K562 (cell line): ENCODE measurements at regions not wholly inside any gene's neighbourhood (a gene's known extent, or its start where the extent isn't known, plus 50 kb on each side); places are given as distances from the start of the nearest gene placed in this dataset.

Source experiments
- ATAC-seq: fragments of 200-7000 bp; cut with Tn5 transposase; 3 replicates; pipeline ENCODE4 v1.9.1; 2020; ENCODE audit warnings: moderate library complexity
- BruUV-seq: library from RNA; stranded (reverse); fragments of 400-500 nt; replicated peaks from 2 replicates; lab custom pipeline; 2021; lab: Mats Ljungman, UMichigan
- CTCF ChIA-PET: fragments of 300-600 bp; formaldehyde crosslinking; extraction: SDS; loops from one replicate; lab custom pipeline; 2021; ENCODE audit warnings: low intra/inter-chr PET ratio; lab: Yijun Ruan, JAX
- POLR2A ChIA-PET: fragments of 300-600, 350-650 bp; sonication (Branson Sonifier 250); formaldehyde crosslinking; extraction: SDS; loops from one replicate; lab custom pipeline; 2021; ENCODE audit warnings: antibody characterized with exemption, inconsistent platforms; lab: Yijun Ruan, JAX
- DNase-seq, 4 experiments: peaks; one replicate each; pipeline versions ENCODE4 v3.0.0 to v3.0.0-alpha.2; 2011 to 2018; ENCODE audit warnings: low spot score in 3 of 4, mixed read lengths in 3 of 4; ENCODE audit errors: extremely low read depth in 1 of 4
- FAIRE-seq: peaks from 2 replicates; lab custom pipeline; 2011; peaks lifted over from hg19 to GRCh38; lab: Jason Lieb, UNC
- H2AFZ ChIP-seq: 2 replicates; pipeline ENCODE4 v1.6.0; 2011; ENCODE audit warnings: low read depth, low read length, control low read depth, inconsistent platforms
- H3K27ac ChIP-seq: fragments of 200-600 bp; 3 replicates; pipeline ENCODE4 v1.8.0; 2011; ENCODE audit warnings: low read depth, mild to moderate bottlenecking, control low read depth, inconsistent platforms, low read length, moderate library complexity, mixed read lengths; ENCODE audit errors: extremely low read depth
- H3K27me3 ChIP-seq, 2 experiments: fragments of 300-600 bp in 1 of 2; 2 replicates in 1 of 2; 3 replicates in 1 of 2; pipeline versions ENCODE4 v1.6.0 to v1.8.0; 2011; ENCODE audit warnings: inconsistent platforms in 2 of 2, low read length in 2 of 2, mild to moderate bottlenecking in 1 of 2, mixed read lengths in 1 of 2, moderate library complexity in 1 of 2; ENCODE audit not compliant: control insufficient read depth in 2 of 2, insufficient read depth in 2 of 2
- H3K36me3 ChIP-seq: fragments of 300-600 bp; 3 replicates; pipeline ENCODE4 v1.8.0; 2011; ENCODE audit warnings: mild to moderate bottlenecking, low read length, inconsistent platforms; ENCODE audit not compliant: control insufficient read depth, insufficient read depth
- H3K4me1 ChIP-seq, 2 experiments: fragments of 200-600 bp in 1 of 2; replicated peaks in 1 of 2; 2 replicates in 1 of 2; 3 replicates in 1 of 2; pipeline versions ENCODE4 v1.5.1 to v1.8.0; 2011; ENCODE audit warnings: inconsistent platforms in 2 of 2, low read length in 2 of 2, mild to moderate bottlenecking in 1 of 2, mixed read lengths in 1 of 2, moderate library complexity in 1 of 2; ENCODE audit not compliant: control insufficient read depth in 2 of 2, insufficient read depth in 2 of 2
- H3K4me2 ChIP-seq: 2 replicates; pipeline ENCODE4 v1.6.1; 2011; ENCODE audit warnings: low read length, control low read depth, inconsistent platforms, mixed read lengths; ENCODE audit not compliant: insufficient read depth
- H3K4me3 ChIP-seq: fragments of 200-600 bp; sonication (generic), shearing (Covaris generic); 2 replicates; pipeline ENCODE4 v1.5.1; 2016; ENCODE audit warnings: control low read depth, inconsistent platforms
- H3K79me2 ChIP-seq: fragments of 200-600 bp; 3 replicates; pipeline ENCODE4 v1.8.0; 2011; ENCODE audit warnings: low read length, inconsistent platforms; ENCODE audit not compliant: control insufficient read depth, insufficient read depth
- H3K9ac ChIP-seq, 2 experiments: 2 replicates each; pipeline versions ENCODE4 v1.6.0 to v1.6.1; 2011; ENCODE audit warnings: low read depth in 2 of 2, low read length in 2 of 2, control low read depth in 1 of 2, inconsistent platforms in 1 of 2, mild to moderate bottlenecking in 1 of 2, mixed read lengths in 1 of 2; ENCODE audit not compliant: insufficient read depth in 1 of 2
- H3K9me1 ChIP-seq: one replicate; pipeline ENCODE4 v1.6.0; 2011; ENCODE audit warnings: inconsistent platforms, mild to moderate bottlenecking, low read length, moderate library complexity; ENCODE audit not compliant: control insufficient read depth, insufficient read depth
- H3K9me3 ChIP-seq: replicated peaks from 2 replicates; pipeline ENCODE4 v1.5.1; 2011; ENCODE audit warnings: low read depth, low read length, inconsistent platforms; ENCODE audit not compliant: control insufficient read depth, insufficient read depth
- H4K20me1 ChIP-seq: replicated peaks from 2 replicates; pipeline ENCODE4 v1.6.1; 2011; ENCODE audit warnings: low read length, inconsistent platforms, mixed read lengths; ENCODE audit not compliant: control insufficient read depth, insufficient read depth
- CHD1 ChIP-seq: fragments of 200-600 bp; sonication (generic); IDR thresholded peaks from one replicate; pipeline ENCODE4 v1.6.1; 2012; ENCODE audit warnings: mild to moderate bottlenecking, moderate library complexity, low read length, inconsistent platforms
- NUFIP1 ChIP-seq: fragments of 450-650 bp; IDR thresholded peaks from 2 replicates; pipeline ENCODE4 v1.6.1; 2018; ENCODE audit not compliant: partially characterized antibody
- POLR2B ChIP-seq: fragments of 450-650 bp; IDR thresholded peaks from 2 replicates; pipeline ENCODE4 v1.6.1; 2018; ENCODE audit warnings: low read depth; ENCODE audit not compliant: partially characterized antibody
- RBM15 ChIP-seq: fragments of 200-400 bp; formaldehyde crosslinking; IDR thresholded peaks from 2 replicates; pipeline ENCODE4 v1.6.1; 2018; ENCODE audit warnings: mild to moderate bottlenecking, low read length, moderate library complexity; ENCODE audit not compliant: insufficient read depth
- RFX1 ChIP-seq: fragments of 450-650 bp; IDR thresholded peaks from 2 replicates; pipeline ENCODE4 v1.6.1; 2016; ENCODE audit warnings: mild to moderate bottlenecking, moderate library complexity
- THAP12 ChIP-seq: fragments of 250-450 bp; sonication (Bioruptor Pico); IDR thresholded peaks from 2 replicates; pipeline ENCODE4 v1.9.0; 2021; ENCODE audit warnings: mild to moderate bottlenecking, inconsistent platforms
- THRAP3 ChIP-seq: fragments of 450-650 bp; IDR thresholded peaks from 2 replicates; pipeline ENCODE4 v1.6.1; 2016; ENCODE audit warnings: mild to moderate bottlenecking, inconsistent platforms, borderline replicate concordance
- YBX1 ChIP-seq: fragments of 450-650 bp; IDR thresholded peaks from 2 replicates; pipeline ENCODE4 v1.7.1; 2016; ENCODE audit warnings: mild to moderate bottlenecking
- ZNF134 ChIP-seq: fragments of 250-450 bp; sonication (Bioruptor Pico); conservative IDR thresholded peaks from 2 replicates; pipeline ENCODE4 v1.4.0; 2020
- ZNF165 ChIP-seq: fragments of 250-450 bp; sonication (Bioruptor Pico); IDR thresholded peaks from 2 replicates; pipeline ENCODE4 v1.4.0; 2020; ENCODE audit warnings: borderline replicate concordance
- ZNF717 ChIP-seq: fragments of 250-450 bp; sonication (Bioruptor Pico); IDR thresholded peaks from 2 replicates; pipeline ENCODE4 v1.5.0; 2021
- ZZZ3 ChIP-seq: fragments of 450-650 bp; IDR thresholded peaks from 2 replicates; pipeline ENCODE4 v1.6.1; 2016; ENCODE audit warnings: antibody characterized with exemption, mild to moderate bottlenecking, moderate library complexity
- in situ Hi-C: fragments of 300-500 bp; cut with MboI; formaldehyde crosslinking; loops from 4 replicates; pipeline ENCODE4 v1.15.0; 2018; ENCODE audit warnings: inconsistent platforms, mixed read lengths
- intact Hi-C: fragments of 100-400 bp; cut with micrococcal nuclease; formaldehyde crosslinking; loops from 2 replicates; pipeline ENCODE4 v1.14.2; 2022

GRCh38 chr3:144200004-144200403 is 228.4 kb downstream of the DIPK2A start:
- Histone ChIP-seq H3K79me2 (no peaks in the 10 kb centered on the region), H3K27ac (no peak overlapping the region), H3K27me3 (no peaks in the 10 kb centered on the region), H4K20me1 (no peaks in the 10 kb centered on the region), H3K9me1 (no peaks in the 10 kb centered on the region), H3K9me3 (no peaks in the 10 kb centered on the region), H3K4me3 (no peak overlapping the region), H3K9ac (no peak overlapping the region), H3K4me2 (no peak overlapping the region), H3K36me3 (no peaks in the 10 kb centered on the region), H3K4me1 (no peaks in the 10 kb centered on the region), H2AFZ (no peak overlapping the region)
- ATAC-seq (no peak), DNase-seq (no peak), FAIRE-seq (no peak)
- in situ Hi-C loops (no loop called here), intact Hi-C loops (no loop called here)
- no TSS peak for BruUV-seq
- POLR2A ChIA-PET: no interaction called here
- no peak for TF ChIP-seq THAP12 (CRISPR knock-in tag)
- no peak for TF ChIP-seq ZNF134 (CRISPR knock-in tag)
- TF ChIP-seq CHD1: no peak
- CTCF ChIA-PET: no interaction called here

GRCh38 chr3:144200466-144200865 is 228.8 kb downstream of the DIPK2A start:
- Histone ChIP-seq H3K36me3 (no peaks in the 10 kb centered on the region), H2AFZ (no peak overlapping the region), H3K4me3 (no peak overlapping the region), H3K4me1 (no peaks in the 10 kb centered on the region), H4K20me1 (no peaks in the 10 kb centered on the region), H3K27me3 (no peaks in the 10 kb centered on the region), H3K4me2 (no peak overlapping the region), H3K9me3 (no peaks in the 10 kb centered on the region), H3K79me2 (no peaks in the 10 kb centered on the region), H3K9me1 (no peaks in the 10 kb centered on the region), H3K27ac (no peak overlapping the region), H3K9ac (no peak overlapping the region)
- no TSS peak for BruUV-seq
- intact Hi-C loops (no loop called here), in situ Hi-C loops (no loop called here)
- ATAC-seq: no peak
- ChIA-PET CTCF (no interaction called here), POLR2A (no interaction called here)
- no peak for DNase-seq
- FAIRE-seq: no peak
- no peak for TF ChIP-seq POLR2B
- no peak for TF ChIP-seq ZNF717 (CRISPR knock-in tag)
- TF ChIP-seq ZZZ3: no peak
- TF ChIP-seq THRAP3: no peak
- no peak for TF ChIP-seq ZNF165
- TF ChIP-seq NUFIP1: no peak
- no peak for TF ChIP-seq YBX1
- TF ChIP-seq RBM15: no peak
- no peak for TF ChIP-seq RFX1
